Gastrocnemius medialis (tissue), 4 donors: ENCODE measurements at regions not wholly inside any gene's neighbourhood (a gene's known extent, or its start where the extent isn't known, plus 50 kb on each side); places are given as distances from the start of the nearest gene placed in this dataset.
"Not testable (repeated sequence)": the region's sequence is repeated elsewhere in the genome, so short reads cannot be mapped to it uniquely, and the experiment has no call there.

Experiments
- CTCF ChIP-seq, 5 experiments: fragments of 450-650 bp in 3 of 5; fragments of 200-600 bp in 2 of 5; sonication (generic) in 2 of 5; IDR thresholded peaks in 4 of 5; conservative IDR thresholded peaks in 1 of 5; 1 replicate in 4 of 5; 2 replicates in 1 of 5; pipeline ENCODE4 v1.5.1; 2016 to 2019; ENCODE audit warnings: antibody characterized with exemption in 5 of 5, mild to moderate bottlenecking in 3 of 5, moderate library complexity in 3 of 5
- POLR2A ChIP-seq, 2 donors: fragments of 450-650 bp; IDR thresholded peaks; one replicate each; pipeline ENCODE4 v1.6.1; 2017; ENCODE audit warnings: antibody characterized with exemption in 2 of 2, mild to moderate bottlenecking in 2 of 2, moderate library complexity in 2 of 2

DNA sequence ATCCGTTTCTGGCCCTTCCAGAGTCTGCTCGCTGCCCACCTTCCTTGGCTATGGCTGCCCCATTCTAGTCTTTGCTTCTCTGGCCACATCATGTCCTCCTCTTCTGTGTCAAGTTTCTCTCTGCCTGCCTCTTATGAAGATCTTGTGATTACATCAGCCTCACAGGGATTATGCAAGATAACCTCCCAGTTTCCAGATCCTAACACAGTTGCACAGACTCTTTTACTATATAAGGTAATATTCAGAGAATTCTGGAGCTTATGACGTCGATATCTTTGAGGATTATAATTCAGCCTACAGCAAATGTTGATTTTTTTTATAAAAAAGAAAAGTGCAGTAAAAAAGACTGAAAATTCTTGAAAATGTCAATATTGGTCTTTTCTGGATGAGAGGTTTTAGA, 97.2 kb upstream of the CRYM start:
- not testable (repeated sequence) for TF ChIP-seq CTCF (IDR thresholded peaks at IDR 0.05 in 4 of 5, conservative IDR thresholded peaks at IDR 0.05 in 1 of 5); POLR2A (IDR thresholded peaks at IDR 0.05)
